KMS-11 (cell line): ENCODE measurements at regions not wholly inside any gene's neighbourhood (a gene's known extent, or its start where the extent isn't known, plus 50 kb on each side); places are given as distances from the start of the nearest gene placed in this dataset.

ENCODE experiments used
- H2AFZ ChIP-seq: fragments of 200-600 bp; sonication (generic); 2 replicates; pipeline ENCODE4 v1.6.1; 2016; ENCODE audit warnings: antibody characterized with exemption, mixed run types, low read depth
- H3K27ac ChIP-seq: fragments of 200-600 bp; sonication (generic); 2 replicates; pipeline ENCODE4 v1.6.1; 2016; ENCODE audit warnings: mild to moderate bottlenecking, mixed run types
- H3K27me3 ChIP-seq: fragments of 200-600 bp; sonication (generic); 2 replicates; pipeline ENCODE4 v1.6.1; 2017; ENCODE audit warnings: mild to moderate bottlenecking, low read depth, mixed run types, moderate library complexity; ENCODE audit not compliant: insufficient read depth
- H3K36me3 ChIP-seq: fragments of 200-600 bp; sonication (generic); 2 replicates; pipeline ENCODE4 v1.6.1; 2017; ENCODE audit warnings: mild to moderate bottlenecking, mixed run types; ENCODE audit not compliant: insufficient read depth
- H3K4me1 ChIP-seq: fragments of 200-600 bp; sonication (generic); 2 replicates; pipeline ENCODE4 v1.6.1; 2016; ENCODE audit warnings: mild to moderate bottlenecking, low read depth, mixed run types; ENCODE audit not compliant: poor library complexity, severe bottlenecking
- H3K4me2 ChIP-seq: fragments of 200-600 bp; sonication (generic); 2 replicates; pipeline ENCODE4 v1.7.0; 2016; ENCODE audit warnings: mild to moderate bottlenecking, mixed run types
- H3K4me3 ChIP-seq: fragments of 200-600 bp; sonication (generic); IDR thresholded peaks from 2 replicates; pipeline ENCODE4 v1.6.1; 2017; ENCODE audit warnings: low read depth, low read length, mixed read lengths; ENCODE audit not compliant: insufficient read depth
- H3K79me2 ChIP-seq: fragments of 200-600 bp; sonication (generic); 2 replicates; pipeline ENCODE4 v1.6.1; 2016; ENCODE audit warnings: low read depth, mixed run types; ENCODE audit not compliant: insufficient read depth
- H3K9ac ChIP-seq: fragments of 200-600 bp; sonication (generic); 2 replicates; pipeline ENCODE4 v1.6.1; 2016; ENCODE audit warnings: mild to moderate bottlenecking, mixed run types
- H4K20me1 ChIP-seq: fragments of 200-600 bp; sonication (generic); 2 replicates; pipeline ENCODE4 v1.6.1; 2016; ENCODE audit warnings: mild to moderate bottlenecking, mixed run types; ENCODE audit not compliant: insufficient read depth
- TF ChIP-seq, protein P1 (sequence below): fragments of 200-600 bp; sonication (generic); conservative IDR thresholded peaks from 2 replicates; pipeline ENCODE4 v1.6.1; 2017; ENCODE audit warnings: low read depth, mild to moderate bottlenecking, antibody characterized with exemption, low read length, moderate library complexity, mixed read lengths

DNA sequence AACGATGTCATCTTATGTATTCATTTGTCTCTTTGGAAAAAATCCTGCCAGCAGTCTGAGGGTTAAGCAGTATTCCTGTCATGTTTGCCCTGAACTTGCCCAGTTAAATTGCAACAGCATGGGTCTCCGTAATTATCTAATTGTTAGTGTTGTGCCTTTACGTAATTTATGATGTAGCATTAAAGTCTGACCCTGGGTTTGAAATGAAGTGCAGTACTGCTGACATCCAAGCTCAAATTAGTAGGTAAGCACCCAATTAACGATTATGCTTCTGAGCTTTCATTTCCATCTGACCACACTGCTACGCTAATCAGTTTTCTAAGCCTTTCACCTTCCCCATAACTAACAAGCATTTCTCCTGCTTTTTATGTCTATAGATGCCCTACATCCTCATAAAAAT is 241.8 kb downstream of the ARRDC4 start:
- no peak overlapping the region for H3K4me3 ChIP-seq
- no peaks in the 10 kb centered on the region for H3K4me1 ChIP-seq
- no peak overlapping the region for H3K9ac ChIP-seq
- TF ChIP-seq, protein P1, sequence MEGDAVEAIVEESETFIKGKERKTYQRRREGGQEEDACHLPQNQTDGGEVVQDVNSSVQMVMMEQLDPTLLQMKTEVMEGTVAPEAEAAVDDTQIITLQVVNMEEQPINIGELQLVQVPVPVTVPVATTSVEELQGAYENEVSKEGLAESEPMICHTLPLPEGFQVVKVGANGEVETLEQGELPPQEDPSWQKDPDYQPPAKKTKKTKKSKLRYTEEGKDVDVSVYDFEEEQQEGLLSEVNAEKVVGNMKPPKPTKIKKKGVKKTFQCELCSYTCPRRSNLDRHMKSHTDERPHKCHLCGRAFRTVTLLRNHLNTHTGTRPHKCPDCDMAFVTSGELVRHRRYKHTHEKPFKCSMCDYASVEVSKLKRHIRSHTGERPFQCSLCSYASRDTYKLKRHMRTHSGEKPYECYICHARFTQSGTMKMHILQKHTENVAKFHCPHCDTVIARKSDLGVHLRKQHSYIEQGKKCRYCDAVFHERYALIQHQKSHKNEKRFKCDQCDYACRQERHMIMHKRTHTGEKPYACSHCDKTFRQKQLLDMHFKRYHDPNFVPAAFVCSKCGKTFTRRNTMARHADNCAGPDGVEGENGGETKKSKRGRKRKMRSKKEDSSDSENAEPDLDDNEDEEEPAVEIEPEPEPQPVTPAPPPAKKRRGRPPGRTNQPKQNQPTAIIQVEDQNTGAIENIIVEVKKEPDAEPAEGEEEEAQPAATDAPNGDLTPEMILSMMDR, result no peak
- no peak overlapping the region for H3K4me2 ChIP-seq
- H2AFZ ChIP-seq, result no peak overlapping the region
- H3K36me3 ChIP-seq, result no peaks in the 10 kb centered on the region
- H3K27ac ChIP-seq, result no peak overlapping the region
- no peaks in the 10 kb centered on the region for H3K27me3 ChIP-seq
- H3K79me2 ChIP-seq, result no peaks in the 10 kb centered on the region
- H4K20me1 ChIP-seq, result no peaks in the 10 kb centered on the region

- TF ChIP-seq, protein P1, result no peak
- no peaks in the 10 kb centered on the region for H4K20me1 ChIP-seq
These were observed 243.6 kb downstream of the ARRDC4 start for GRCh38 chr15:98203872-98204660.

DNA sequence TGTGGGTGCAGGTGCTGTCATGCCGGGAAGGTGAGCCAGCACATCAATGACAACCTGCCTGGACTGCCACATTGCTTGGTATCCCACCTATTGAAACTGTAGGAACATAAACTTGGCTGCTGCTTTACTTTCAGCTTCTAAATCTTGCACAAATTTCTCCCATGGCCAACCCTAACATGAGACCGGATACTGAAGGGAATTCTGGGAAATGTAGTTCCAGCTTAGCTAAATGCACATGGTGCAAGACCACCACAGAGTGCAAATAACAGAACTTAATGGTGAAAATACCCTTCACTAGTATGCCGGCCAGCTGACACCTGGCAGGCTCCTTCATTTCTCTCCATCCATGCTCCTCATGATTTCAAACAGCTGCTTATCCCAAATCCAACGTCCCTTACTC is 247.4 kb downstream of the ARRDC4 start:
- H4K20me1 ChIP-seq, result no peaks in the 10 kb centered on the region
- TF ChIP-seq, protein P1, result no peak
- no peak overlapping the region for H3K9ac ChIP-seq
- no peak overlapping the region for H3K4me2 ChIP-seq
- H3K36me3 ChIP-seq, result no peaks in the 10 kb centered on the region
- H3K27ac ChIP-seq, result no peak overlapping the region
- H2AFZ ChIP-seq, result no peak overlapping the region
- H3K4me3 ChIP-seq, result no peak overlapping the region
- no peaks in the 10 kb centered on the region for H3K4me1 ChIP-seq
- no peaks in the 10 kb centered on the region for H3K27me3 ChIP-seq
- H3K79me2 ChIP-seq, result no peaks in the 10 kb centered on the region

More at GRCh38 chr15:98203872-98204660, 243.6 kb downstream of the ARRDC4 start:
- H3K36me3 ChIP-seq, result no peaks in the 10 kb centered on the region
- H2AFZ ChIP-seq, result no peak overlapping the region
- no peaks in the 10 kb centered on the region for H3K79me2 ChIP-seq
- no peak overlapping the region for H3K27ac ChIP-seq
- H3K4me1 ChIP-seq, result no peaks in the 10 kb centered on the region
- no peak overlapping the region for H3K4me3 ChIP-seq
- H3K4me2 ChIP-seq, result no peak overlapping the region
- H3K9ac ChIP-seq, result no peak overlapping the region
- no peaks in the 10 kb centered on the region for H3K27me3 ChIP-seq

DNA sequence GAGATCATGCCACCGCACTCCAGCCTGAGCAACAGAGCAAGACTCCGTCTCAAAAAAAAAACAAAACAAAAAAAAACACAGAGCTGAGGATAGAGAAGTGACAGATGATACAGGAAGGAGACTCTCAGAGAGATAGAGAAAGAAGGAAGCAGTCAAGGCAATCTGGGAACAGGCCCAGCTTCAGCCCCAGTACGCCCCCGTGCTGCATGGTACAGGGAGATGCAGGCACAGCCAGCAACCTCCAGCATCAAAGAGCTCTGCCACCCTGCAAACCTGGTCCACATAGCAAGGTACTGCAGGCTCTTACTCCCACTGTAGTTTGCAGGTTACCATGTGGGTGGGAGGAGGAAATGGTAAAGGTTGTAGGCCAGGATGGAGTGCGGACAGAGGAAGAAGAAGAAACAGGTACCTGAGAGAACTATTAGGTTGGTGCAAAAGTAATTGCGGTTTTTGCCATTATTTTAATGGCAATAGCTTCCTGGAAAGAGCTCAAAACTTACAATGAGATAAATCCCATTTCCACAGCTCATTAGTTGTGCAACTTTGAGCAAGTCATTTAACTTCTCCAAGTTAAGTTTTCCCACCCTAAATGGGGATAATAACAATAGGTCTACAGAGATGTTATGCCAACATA is 253.0 kb downstream of the ARRDC4 start:
- Histone ChIP-seq H4K20me1 (no peaks in the 10 kb centered on the region), H3K27me3 (no peaks in the 10 kb centered on the region)
- TF ChIP-seq, protein P1, result no peak

More for the DNA sequence above, 253.0 kb downstream of the ARRDC4 start:
- Histone ChIP-seq H3K36me3 (no peaks in the 10 kb centered on the region), H3K9ac (no peak overlapping the region), H3K79me2 (no peaks in the 10 kb centered on the region), H2AFZ (no peak overlapping the region), H3K4me1 (no peaks in the 10 kb centered on the region), H3K27ac (no peak overlapping the region), H3K4me2 (no peak overlapping the region), H3K4me3 (no peak overlapping the region)
